ENCODE measurements at regions not wholly inside any gene's neighbourhood (a gene's known extent, or its start where the extent isn't known, plus 50 kb on each side); places are given as distances from the start of the nearest gene placed in this dataset.

DNA sequence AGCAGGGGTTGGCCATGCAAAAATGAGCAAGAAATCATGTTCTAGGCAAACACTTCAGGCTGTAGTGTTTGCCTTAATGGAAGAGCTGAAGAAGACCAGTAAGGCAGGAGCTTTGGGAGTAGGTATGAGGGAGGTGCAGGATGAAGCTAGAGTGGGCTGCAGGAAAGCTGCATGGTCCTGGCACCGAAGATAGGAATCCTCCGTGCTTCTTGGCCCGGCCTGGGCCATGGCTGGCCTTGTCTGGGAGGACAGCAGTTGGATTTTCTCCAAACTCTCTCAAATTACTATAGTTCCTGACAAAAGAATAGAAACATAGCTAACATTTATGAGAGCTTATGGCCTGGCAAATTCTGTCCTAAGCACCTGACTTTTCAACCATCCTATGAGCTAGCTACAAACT is 116.5 kb downstream of the UCHL1 start:
- peaks cover under 1 to 5% of the 10 kb centered on the region in 2 donors for H3K9me3 Mint-ChIP-seq
- ATAC-seq (no peak), DNase-seq (ENCODE audit: low spot score in 2 of 2) (no peak)
- no peak overlapping the region for H3K27ac Mint-ChIP-seq
- H3K36me3 Mint-ChIP-seq: peaks cover 0 to under 1% of the 10 kb centered on the region in 2 donors

DNA sequence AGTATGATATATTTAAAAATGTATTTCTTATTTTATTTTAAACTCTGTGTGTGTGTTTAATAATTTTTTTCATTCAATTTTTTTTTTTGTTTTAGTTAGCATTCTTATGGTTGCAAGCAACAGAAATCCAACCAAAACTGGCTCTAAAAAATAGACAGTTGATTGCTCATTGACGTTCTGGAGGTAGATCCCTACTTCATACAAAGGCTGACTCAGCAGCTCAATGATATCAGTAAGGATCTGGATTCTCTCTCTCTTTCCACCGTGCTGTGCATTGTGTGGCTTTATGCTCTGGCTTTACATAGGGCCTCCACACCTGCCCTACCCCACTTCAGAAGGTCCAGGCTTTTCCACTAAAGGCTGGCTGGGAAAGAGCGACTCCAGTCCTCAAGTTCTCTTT is 117.8 kb downstream of the UCHL1 start:
- peaks cover 0 to 5% of the 10 kb centered on the region in 2 donors for H3K36me3 Mint-ChIP-seq
- ATAC-seq (no peak), DNase-seq (ENCODE audit: low spot score in 2 of 2) (no peak)
- H3K9me3 Mint-ChIP-seq: peaks cover 6 to 15% of the 10 kb centered on the region in 2 donors
- no peak overlapping the region for H3K27ac Mint-ChIP-seq

DNA sequence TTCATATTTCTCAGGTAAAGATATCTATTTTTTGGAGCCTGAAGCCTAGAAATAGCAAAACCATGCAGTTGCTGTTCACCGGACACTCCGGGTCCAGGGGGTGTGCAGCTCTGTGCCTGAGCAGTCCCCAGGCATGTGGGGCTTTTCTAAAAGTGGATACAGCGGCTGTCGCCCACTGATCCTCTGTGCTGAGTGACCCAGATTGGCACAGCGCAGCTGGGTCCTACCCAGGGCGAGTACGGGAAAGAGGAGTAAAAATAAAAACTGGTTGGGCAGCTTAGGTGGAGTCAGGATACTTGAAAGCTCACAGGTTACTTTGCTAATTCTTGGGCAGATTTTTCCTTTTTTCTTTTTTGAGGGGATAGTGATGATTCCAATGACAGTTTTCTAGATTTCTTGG is 118.8 kb downstream of the UCHL1 start:
- no peak for ATAC-seq
- H3K9me3 Mint-ChIP-seq: peaks cover 6 to 15% of the 10 kb centered on the region in 2 donors
- H3K27ac Mint-ChIP-seq: no peak overlapping the region
- H3K36me3 Mint-ChIP-seq: peaks cover 0 to 5% of the 10 kb centered on the region in 2 donors
- no peak for DNase-seq (ENCODE audit: low spot score in 2 of 2)

DNA sequence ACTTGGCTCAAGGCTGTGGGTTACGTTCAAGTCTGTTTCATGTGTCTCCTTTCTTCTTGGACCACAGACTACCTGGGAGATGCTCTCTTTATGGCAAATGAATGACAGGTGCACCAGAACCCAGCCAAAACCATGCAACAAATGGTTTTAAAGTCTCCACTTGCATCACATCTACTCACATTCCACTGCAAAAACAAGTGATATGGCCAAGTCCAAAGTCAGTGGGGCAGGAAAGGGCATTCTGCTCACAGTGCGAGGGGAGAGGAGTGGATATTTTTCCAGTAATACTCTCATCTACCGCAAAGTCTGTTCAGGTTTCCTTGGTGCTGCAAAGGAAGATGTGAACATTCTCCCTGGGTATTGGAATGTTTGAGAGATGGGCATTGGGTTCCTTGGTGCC is 120.5 kb downstream of the UCHL1 start:
- Mint-ChIP-seq H3K9me3 (peaks cover 6 to 15% of the 10 kb centered on the region in 2 donors), H3K27ac (no peak overlapping the region), H3K36me3 (peaks cover 0 to 5% of the 10 kb centered on the region in 2 donors)
- DNase-seq (ENCODE audit: low spot score in 2 of 2) (no peak), ATAC-seq (no peak)

DNA sequence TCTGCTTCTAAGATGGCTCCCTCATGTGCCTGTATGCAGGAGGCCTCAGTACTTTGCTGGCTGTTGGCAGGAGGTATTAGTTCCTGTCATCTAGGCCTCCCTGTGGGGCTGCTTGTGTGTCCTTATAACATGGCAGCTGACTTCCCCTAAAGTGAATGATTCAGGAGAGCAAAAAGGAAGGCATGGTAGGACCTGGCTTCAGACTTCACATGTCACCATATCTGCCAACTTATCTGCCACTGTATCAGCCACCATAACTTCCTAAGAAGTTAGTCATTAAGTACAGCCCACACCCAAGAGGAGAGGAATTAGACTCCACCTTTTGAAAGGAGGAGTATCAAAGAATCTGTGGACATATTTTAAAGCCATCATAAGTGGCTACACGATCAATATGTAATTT is 122.5 kb downstream of the UCHL1 start:
- ATAC-seq (no peak), DNase-seq (ENCODE audit: low spot score in 2 of 2) (no peak)
- H3K36me3 Mint-ChIP-seq: peaks cover 0 to 5% of the 10 kb centered on the region in 2 donors
- peaks cover 6 to 15% of the 10 kb centered on the region in 2 donors for H3K9me3 Mint-ChIP-seq
- no peak overlapping the region for H3K27ac Mint-ChIP-seq

DNA sequence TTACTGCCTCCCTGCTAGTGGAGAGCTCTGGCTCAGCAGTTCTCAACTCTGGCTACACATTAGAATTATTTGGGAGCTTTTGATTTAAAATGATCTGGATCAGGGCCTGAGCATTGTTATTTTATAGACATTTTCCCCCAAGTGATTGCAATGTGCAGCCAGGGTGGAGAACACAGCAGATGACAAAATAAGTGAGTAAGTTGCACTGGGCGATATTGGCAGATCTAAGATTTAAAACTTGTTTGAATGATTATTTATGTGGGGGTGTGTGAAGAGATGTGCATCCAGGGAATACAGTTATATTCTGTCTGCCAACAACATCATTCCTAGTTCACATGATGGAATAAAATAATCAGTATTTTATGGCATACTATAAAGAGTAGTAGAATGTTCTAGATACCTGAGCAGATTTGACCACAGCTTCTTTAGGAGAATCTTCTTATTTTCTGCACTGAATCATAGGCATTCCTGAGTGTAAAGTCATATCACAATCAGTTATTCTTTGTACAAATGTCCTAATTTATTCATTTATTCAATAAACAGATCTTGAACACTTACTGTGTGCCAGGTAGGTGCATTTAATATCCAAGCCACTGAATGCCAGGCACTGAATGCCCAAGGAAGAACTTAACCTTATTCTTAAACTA is 123.9 kb downstream of the UCHL1 start:
- DNase-seq (ENCODE audit: low spot score in 2 of 2) (no peak), ATAC-seq (no peak)
- Mint-ChIP-seq H3K9me3 (peaks cover 6 to 15% of the 10 kb centered on the region in 2 donors), H3K27ac (no peak overlapping the region), H3K36me3 (peaks cover 0 to 5% of the 10 kb centered on the region in 2 donors)

DNA sequence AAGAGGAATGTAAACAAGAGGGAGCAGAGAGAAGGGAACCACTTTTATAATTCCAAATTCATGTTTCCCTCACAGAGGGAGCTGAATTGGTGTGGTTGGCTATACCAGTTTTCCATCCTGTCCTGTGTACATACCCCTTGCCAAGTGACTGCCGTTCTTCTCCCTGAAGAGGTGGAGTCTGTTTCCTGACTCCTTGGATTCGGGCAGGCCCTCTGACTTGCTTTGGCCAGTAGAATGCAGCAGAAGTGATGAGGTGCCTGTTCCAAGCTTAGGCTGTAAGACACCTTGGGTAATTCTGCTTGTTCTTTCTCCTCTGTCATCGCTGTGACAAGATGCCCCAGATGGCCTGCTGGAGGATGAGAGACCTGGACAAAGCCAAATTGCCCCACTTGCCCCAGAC is 124.7 kb downstream of the UCHL1 start:
- Mint-ChIP-seq H3K9me3 (peaks cover 6 to 15% of the 10 kb centered on the region in 2 donors), H3K36me3 (peaks cover 0 to 5% of the 10 kb centered on the region in 2 donors), H3K27ac (no peak overlapping the region)
- ATAC-seq (no peak), DNase-seq (ENCODE audit: low spot score in 2 of 2) (no peak)

DNA sequence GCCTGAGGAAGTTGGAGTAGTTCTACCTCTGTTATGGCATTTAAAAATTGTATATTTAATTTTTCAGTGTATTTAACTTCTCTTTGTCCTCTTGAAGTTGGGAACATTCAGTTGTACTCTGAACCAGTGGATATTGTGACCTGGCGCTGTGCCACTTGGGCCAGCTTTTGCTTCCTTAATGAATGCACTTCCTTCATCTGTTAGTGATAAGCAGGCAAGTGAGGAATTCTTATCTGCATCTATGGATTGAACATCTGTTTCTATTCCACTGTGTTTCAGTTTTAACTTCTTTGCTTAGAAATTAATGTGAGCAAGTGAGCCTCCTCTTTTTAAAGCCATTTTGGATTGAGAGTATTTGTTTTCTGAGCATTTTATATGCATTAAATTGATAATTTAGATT is 128.3 kb downstream of the UCHL1 start:
- H3K27ac Mint-ChIP-seq: no peak overlapping the region
- ATAC-seq: no peak
- peaks cover 0 to under 1% of the 10 kb centered on the region in 2 donors for H3K36me3 Mint-ChIP-seq
- DNase-seq (ENCODE audit: low spot score in 2 of 2): no peak
- H3K9me3 Mint-ChIP-seq: no peaks in the 10 kb centered on the region

DNA sequence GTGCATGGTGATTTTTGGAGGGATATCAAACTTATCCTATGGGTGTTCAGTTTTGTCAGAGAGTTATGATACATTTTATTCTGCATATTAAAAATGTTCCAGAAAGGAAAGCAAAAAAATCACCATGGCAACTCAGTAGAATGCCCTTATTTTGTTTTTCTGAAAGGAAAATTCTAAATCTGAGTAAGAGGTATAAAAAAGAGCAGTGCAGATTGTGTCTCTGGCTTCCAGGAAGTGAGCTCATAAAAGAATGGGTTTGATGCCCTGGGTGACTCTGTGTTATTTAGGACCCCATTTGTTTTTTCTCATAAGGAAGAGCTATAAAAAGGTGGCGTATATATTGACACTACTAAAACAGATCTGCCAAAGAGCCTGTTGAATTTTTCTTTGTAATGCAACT is 128.8 kb downstream of the UCHL1 start:
- DNase-seq (ENCODE audit: low spot score in 2 of 2) (no peak), ATAC-seq (no peak)
- Mint-ChIP-seq H3K27ac (no peak overlapping the region), H3K36me3 (peaks cover 0 to 4% of the 10 kb centered on the region in 2 donors), H3K9me3 (no peaks in the 10 kb centered on the region)

DNA sequence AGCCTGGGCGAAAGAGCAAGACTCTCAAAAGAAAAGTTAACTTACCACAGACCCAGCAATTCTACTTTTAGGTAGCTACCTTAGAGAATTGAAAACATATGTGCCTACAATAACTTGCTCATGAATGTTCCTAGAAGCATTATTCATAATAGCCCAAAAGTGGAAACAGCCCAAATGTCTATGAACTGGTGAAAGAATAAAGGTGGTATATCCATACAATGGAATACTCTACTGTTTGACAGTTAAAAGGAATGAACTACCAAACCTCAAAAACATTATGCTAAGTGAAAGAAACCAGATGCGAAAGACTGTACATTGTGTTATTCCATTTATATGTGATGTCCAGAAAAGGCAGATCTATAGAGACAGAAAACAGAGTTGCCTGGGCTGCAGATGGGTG is 131.4 kb downstream of the UCHL1 start:
- DNase-seq (ENCODE audit: low spot score in 2 of 2): no peak
- ATAC-seq: no peak
- peaks cover 0 to 4% of the 10 kb centered on the region in 2 donors for H3K36me3 Mint-ChIP-seq
- peaks cover 0 to under 1% of the 10 kb centered on the region in 2 donors for H3K9me3 Mint-ChIP-seq
- H3K27ac Mint-ChIP-seq: no peak overlapping the region

DNA sequence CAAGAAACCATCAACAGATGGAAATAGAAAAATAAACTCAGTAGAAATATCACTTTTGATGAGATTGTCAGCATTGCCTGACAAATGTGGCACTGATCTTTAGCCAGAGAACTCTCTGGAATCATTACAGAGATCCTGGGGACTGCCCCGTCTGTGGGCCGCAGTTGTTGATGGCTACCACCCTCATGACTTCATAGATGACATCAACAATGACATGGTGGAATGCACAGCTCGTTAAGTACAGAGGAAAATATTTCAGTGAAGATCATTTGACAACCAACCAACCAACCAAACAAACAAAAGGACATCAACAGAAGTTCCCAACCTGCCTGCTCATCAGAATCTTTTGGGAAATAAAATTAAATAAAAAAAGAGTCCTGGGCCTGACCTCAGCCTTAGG is 132.6 kb downstream of the UCHL1 start:
- H3K9me3 Mint-ChIP-seq: peaks cover 0 to 3% of the 10 kb centered on the region in 2 donors
- no peak for DNase-seq (ENCODE audit: low spot score in 2 of 2)
- ATAC-seq: no peak
- H3K36me3 Mint-ChIP-seq: peaks cover 0 to 4% of the 10 kb centered on the region in 2 donors
- H3K27ac Mint-ChIP-seq: no peak overlapping the region

DNA sequence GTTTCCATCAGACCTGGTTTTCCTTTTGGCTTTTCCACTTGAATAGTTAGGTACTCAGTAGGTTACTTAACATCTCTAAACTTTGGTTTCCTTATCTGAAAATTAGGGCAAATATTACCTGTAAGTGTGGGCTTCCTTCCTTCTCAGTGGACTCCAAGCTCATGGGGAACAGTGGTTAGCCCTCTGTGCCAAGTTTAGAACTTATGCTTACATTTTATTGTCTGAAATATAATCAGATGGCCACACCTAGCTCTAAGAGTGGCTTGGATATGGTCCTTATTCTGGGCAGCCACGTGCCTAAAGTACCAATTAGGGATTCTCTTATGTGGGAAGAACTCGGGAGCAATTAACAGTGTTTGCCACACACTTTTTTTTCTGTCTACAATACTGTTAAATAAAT is 133.9 kb downstream of the UCHL1 start:
- H3K9me3 Mint-ChIP-seq: peaks cover 0 to 3% of the 10 kb centered on the region in 2 donors
- H3K36me3 Mint-ChIP-seq: peaks cover 0 to 4% of the 10 kb centered on the region in 2 donors
- DNase-seq (ENCODE audit: low spot score in 2 of 2) (no peak), ATAC-seq (no peak)
- H3K27ac Mint-ChIP-seq: no peak overlapping the region

DNA sequence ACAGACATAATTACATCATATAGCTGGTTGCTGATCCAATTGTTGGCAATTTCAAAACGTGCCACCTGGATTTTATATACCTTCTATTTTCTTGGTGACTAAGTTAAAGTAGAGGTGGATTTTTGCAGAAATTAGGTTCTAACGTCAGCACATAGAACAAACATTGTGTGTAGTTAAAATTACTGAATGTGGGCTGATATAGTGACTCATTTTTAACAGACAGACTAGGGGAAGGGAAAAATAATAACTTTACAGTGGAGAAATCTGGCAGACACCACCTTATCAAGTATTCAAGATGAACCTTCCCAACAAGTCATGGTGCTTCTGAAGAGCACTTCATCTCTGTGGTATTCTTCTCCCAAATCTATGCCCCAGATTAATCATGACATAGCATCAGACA is 134.5 kb downstream of the UCHL1 start:
- peaks cover 0 to 3% of the 10 kb centered on the region in 2 donors for H3K9me3 Mint-ChIP-seq
- DNase-seq (ENCODE audit: low spot score in 2 of 2) (no peak), ATAC-seq (no peak)
- no peak overlapping the region for H3K27ac Mint-ChIP-seq
- peaks cover 0 to 4% of the 10 kb centered on the region in 2 donors for H3K36me3 Mint-ChIP-seq

DNA sequence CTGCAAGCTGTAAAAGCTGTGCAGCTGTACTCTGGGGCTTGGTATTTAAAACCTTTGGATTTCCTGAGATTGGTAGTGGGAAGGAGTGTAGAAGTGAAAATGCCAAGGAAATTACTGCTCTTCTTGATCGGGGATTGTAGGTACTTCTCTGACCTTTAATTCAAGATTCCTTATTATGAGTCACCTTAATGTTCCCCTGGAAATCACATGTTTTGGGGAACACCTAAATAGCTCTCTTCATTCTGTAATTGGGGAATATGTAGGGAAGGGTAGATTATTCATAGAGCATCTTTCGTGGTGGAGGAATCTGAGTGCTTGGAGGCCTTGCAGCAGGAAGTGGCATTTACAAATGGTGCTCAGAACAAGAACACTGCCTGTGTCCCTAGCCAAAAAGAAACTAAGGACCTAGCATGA is 137.8 kb downstream of the UCHL1 start:
- Mint-ChIP-seq H3K36me3 (peaks cover 0 to 4% of the 10 kb centered on the region in 2 donors), H3K27ac (no peak overlapping the region), H3K9me3 (peaks cover 0 to 7% of the 10 kb centered on the region in 2 donors)
- ATAC-seq: no peak
- no peak for DNase-seq (ENCODE audit: low spot score in 2 of 2)

DNA sequence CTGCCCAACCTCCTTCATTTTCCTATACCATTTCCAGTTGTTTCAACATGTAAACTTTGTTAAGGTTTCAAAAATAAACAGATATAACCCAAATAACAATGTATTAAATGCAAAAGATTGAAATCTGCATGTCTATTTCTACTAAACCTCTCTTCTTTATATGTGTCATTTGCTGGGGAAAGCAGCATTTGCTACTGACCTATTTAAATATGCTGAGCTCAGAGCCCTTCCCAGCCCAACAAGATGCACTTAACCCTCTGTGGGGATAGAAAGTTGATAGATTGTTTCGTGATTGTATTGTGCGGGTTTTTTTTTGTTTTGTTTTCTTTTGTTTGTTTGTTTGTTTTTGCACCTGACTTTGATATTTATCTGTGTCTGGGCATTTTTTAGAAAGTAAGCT is 139.5 kb downstream of the UCHL1 start:
- ATAC-seq (no peak), DNase-seq (ENCODE audit: low spot score in 2 of 2) (no peak)
- Mint-ChIP-seq H3K27ac (no peak overlapping the region), H3K36me3 (no peaks in the 10 kb centered on the region), H3K9me3 (peaks cover 0 to 7% of the 10 kb centered on the region in 2 donors)

DNA sequence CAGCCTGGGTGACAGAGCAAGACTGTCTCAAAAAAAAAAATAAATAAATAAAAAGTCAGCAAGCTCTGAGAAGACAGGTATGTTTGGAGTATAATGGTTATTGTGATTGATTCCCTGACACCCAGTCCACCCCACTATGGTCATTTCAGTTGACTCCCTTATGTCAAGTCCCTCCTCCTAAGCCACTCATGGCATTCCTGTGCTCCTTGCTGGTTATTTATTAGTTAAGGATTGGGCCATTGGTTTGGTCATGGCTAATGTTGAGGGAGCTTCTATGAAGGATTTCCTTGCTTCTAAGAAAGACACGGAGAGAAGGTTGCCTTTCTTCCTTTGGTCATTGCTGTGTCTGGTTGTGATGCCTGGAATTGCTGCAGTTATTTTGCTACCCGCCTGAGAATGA is 140.1 kb downstream of the UCHL1 start:
- H3K27ac Mint-ChIP-seq: no peak overlapping the region
- ATAC-seq (no peak), DNase-seq (ENCODE audit: low spot score in 2 of 2) (no peak)
- H3K9me3 Mint-ChIP-seq: peaks cover 0 to 7% of the 10 kb centered on the region in 2 donors
- H3K36me3 Mint-ChIP-seq: no peaks in the 10 kb centered on the region

DNA sequence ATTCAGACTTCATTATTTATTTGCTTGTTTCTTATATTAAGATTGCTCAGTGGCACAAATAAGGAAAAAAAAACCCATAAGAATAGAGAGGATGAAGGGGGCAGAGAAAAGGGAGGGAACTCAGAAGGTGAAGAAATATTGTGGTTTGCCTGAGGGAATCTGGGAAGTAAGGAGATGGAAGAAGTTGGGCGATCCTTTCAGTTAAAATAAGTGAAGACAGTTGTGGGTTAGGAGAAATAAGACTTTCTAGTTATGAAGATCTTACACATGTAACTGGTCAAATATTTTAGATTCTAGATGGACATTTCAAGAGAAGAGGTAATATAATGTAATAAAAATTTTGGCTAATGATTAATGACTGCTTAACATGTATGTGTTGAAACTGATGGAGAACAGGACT is 138.7 kb upstream of the LIMCH1 start:
- H3K27ac Mint-ChIP-seq: no peak overlapping the region

DNA sequence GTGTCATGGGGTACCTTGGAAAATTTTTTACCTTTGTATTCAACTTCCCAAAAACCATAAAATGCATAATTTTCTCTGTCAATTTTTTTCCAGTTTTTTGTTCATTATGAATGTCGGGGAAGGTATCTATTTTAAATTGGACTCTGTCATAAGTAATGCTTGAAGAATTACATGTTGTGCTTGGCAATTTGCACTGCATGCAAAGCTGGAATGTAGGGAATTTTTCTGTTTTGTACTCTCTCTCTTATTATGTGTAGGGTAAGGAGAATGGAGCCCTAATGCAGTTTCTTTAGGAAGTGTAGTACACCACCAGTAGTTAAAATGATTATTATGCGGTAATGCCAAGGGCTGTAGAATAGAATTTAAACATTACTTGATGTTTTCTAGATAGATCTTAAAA is 137.7 kb upstream of the LIMCH1 start:
- no peak for DNase-seq (ENCODE audit: low spot score in 2 of 2)
- Mint-ChIP-seq H3K27ac (no peak overlapping the region), H3K9me3 (peaks cover 4 to 7% of the 10 kb centered on the region in 2 donors), H3K36me3 (no peaks in the 10 kb centered on the region)
- no peak for ATAC-seq

More for the DNA sequence above, 138.7 kb upstream of the LIMCH1 start:
- no peak for ATAC-seq
- H3K36me3 Mint-ChIP-seq: no peaks in the 10 kb centered on the region
- H3K9me3 Mint-ChIP-seq: peaks cover 4 to 7% of the 10 kb centered on the region in 2 donors
- no peak for DNase-seq (ENCODE audit: low spot score in 2 of 2)

Measured in activated naive CD4-positive, alpha-beta T cell treated with anti-CD3 and anti-CD28 coated beads, Interleukin-2, amount 50 U/mL, for 72 hours (primary cell).